PC-9 (cell line): ENCODE measurements at regions not wholly inside any gene's neighbourhood (a gene's known extent, or its start where the extent isn't known, plus 50 kb on each side); places are given as distances from the start of the nearest gene placed in this dataset.

ENCODE experiments used
- BruUV-seq: library from RNA; stranded (reverse); fragments of 400-500 nt; replicated peaks from 2 replicates; lab custom pipeline; 2021; lab: Mats Ljungman, UMichigan
- CTCF ChIA-PET: fragments of 300-600 bp; sonication (Branson Sonifier 250); formaldehyde crosslinking; loops from one replicate; lab custom pipeline; 2022; ENCODE audit warnings: antibody characterized with exemption; lab: Charles Lee
- POLR2A ChIA-PET: fragments of 300-600 bp; sonication (Branson Sonifier 250); formaldehyde crosslinking; loops from one replicate; lab custom pipeline; 2022; ENCODE audit warnings: antibody characterized with exemption; ENCODE audit not compliant: unreplicated experiment; lab: Charles Lee
- DNase-seq, 2 experiments: peaks; one replicate each; pipeline versions ENCODE4 v3.0.0 to v3.0.0-alpha.2; 2015 to 2022; ENCODE audit warnings: mixed read lengths in 1 of 2
- H2AFZ ChIP-seq: fragments of 200-600 bp; sonication (generic); 2 replicates; pipeline ENCODE4 v1.8.1; 2017; ENCODE audit warnings: antibody characterized with exemption
- H3F3A ChIP-seq: fragments of 200-600 bp; sonication (generic); 2 replicates; pipeline ENCODE4 v1.8.1; 2017; ENCODE audit warnings: antibody characterized with exemption, mild to moderate bottlenecking, low read depth; ENCODE audit not compliant: insufficient read depth
- H3K27ac ChIP-seq: fragments of 200-600 bp; sonication (generic); 2 replicates; pipeline ENCODE4 v1.6.1; 2016; ENCODE audit warnings: mixed run types
- H3K27me3 ChIP-seq: fragments of 200-600 bp; sonication (generic); 2 replicates; pipeline ENCODE4 v1.6.1; 2016; ENCODE audit warnings: low read depth, mixed run types; ENCODE audit not compliant: insufficient read depth
- H3K36me3 ChIP-seq: fragments of 200-600 bp; sonication (generic); 2 replicates; pipeline ENCODE4 v1.6.1; 2016; ENCODE audit warnings: low read depth, mixed run types
- H3K4me1 ChIP-seq: fragments of 200-600 bp; sonication (generic); replicated peaks from 2 replicates; pipeline ENCODE4 v1.6.1; 2016; ENCODE audit warnings: mixed run types; ENCODE audit not compliant: insufficient read depth
- H3K4me2 ChIP-seq: fragments of 200-600 bp; sonication (generic); 2 replicates; pipeline ENCODE4 v1.6.1; 2017; ENCODE audit warnings: mixed run types
- H3K4me3 ChIP-seq: fragments of 200-600 bp; sonication (generic); 2 replicates; pipeline ENCODE4 v1.6.1; 2016; ENCODE audit warnings: mixed run types
- H3K79me2 ChIP-seq: fragments of 200-600 bp; sonication (generic); 2 replicates; pipeline ENCODE4 v1.6.1; 2017; ENCODE audit warnings: low read depth, mixed run types
- H3K9me2 ChIP-seq: fragments of 200-600 bp; sonication (generic); 2 replicates; pipeline ENCODE4 v1.8.1; 2017; ENCODE audit warnings: mild to moderate bottlenecking; ENCODE audit not compliant: insufficient read depth
- H3K9me3 ChIP-seq: fragments of 200-600 bp; sonication (generic); 2 replicates; pipeline ENCODE4 v1.8.1; 2016; ENCODE audit warnings: low read depth; ENCODE audit not compliant: insufficient read depth
- H4K20me1 ChIP-seq: fragments of 200-600 bp; sonication (generic); 2 replicates; pipeline ENCODE4 v1.8.1; 2017; ENCODE audit not compliant: insufficient read depth
- EZH2 ChIP-seq: fragments of 200-600 bp; sonication (generic); IDR thresholded peaks from 2 replicates; pipeline ENCODE4 v1.8.0; 2017; ENCODE audit warnings: antibody characterized with exemption, low read depth
- intact Hi-C: fragments of 100-400 bp; cut with micrococcal nuclease; formaldehyde crosslinking; loops from one replicate; pipeline ENCODE4 v1.10.0; 2022; ENCODE audit not compliant: unreplicated experiment
- TF ChIP-seq, protein P1 (sequence below): fragments of 200-600 bp; sonication (generic); conservative IDR thresholded peaks from 2 replicates; pipeline ENCODE4 v1.6.1; 2017; ENCODE audit warnings: mixed run types, antibody characterized with exemption, mild to moderate bottlenecking, moderate library complexity

GRCh38 chr9:134575103-134575900, 66.3 kb upstream of the COL5A1 start:
- POLR2A ChIA-PET, result no interaction called here
- intact Hi-C loops, result no loop called here
- Histone ChIP-seq H3K9me2 (no peaks in the 10 kb centered on the region), H3K36me3 (no peaks in the 10 kb centered on the region), H3K79me2 (no peaks in the 10 kb centered on the region), H3K27ac (no peak overlapping the region), H3K27me3 (peaks cover 27% of the 10 kb centered on the region), H3K4me1 (no peaks in the 10 kb centered on the region), H3K4me2 (no peak overlapping the region), H3K4me3 (no peak overlapping the region), H4K20me1 (no peaks in the 10 kb centered on the region), H3K9me3 (no peaks in the 10 kb centered on the region), H2AFZ (no peak overlapping the region), H3F3A (no peaks in the 10 kb centered on the region)
- CTCF ChIA-PET, result no interaction called here
- TF ChIP-seq, protein P1, sequence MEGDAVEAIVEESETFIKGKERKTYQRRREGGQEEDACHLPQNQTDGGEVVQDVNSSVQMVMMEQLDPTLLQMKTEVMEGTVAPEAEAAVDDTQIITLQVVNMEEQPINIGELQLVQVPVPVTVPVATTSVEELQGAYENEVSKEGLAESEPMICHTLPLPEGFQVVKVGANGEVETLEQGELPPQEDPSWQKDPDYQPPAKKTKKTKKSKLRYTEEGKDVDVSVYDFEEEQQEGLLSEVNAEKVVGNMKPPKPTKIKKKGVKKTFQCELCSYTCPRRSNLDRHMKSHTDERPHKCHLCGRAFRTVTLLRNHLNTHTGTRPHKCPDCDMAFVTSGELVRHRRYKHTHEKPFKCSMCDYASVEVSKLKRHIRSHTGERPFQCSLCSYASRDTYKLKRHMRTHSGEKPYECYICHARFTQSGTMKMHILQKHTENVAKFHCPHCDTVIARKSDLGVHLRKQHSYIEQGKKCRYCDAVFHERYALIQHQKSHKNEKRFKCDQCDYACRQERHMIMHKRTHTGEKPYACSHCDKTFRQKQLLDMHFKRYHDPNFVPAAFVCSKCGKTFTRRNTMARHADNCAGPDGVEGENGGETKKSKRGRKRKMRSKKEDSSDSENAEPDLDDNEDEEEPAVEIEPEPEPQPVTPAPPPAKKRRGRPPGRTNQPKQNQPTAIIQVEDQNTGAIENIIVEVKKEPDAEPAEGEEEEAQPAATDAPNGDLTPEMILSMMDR, result no peak
- no peak for TF ChIP-seq EZH2
- no peak for DNase-seq
- no TSS peak for BruUV-seq

GRCh38 chr9:134575901-134576176, 65.8 kb upstream of the COL5A1 start:
- no peak overlapping the region for H2AFZ ChIP-seq
- H3F3A ChIP-seq, result no peaks in the 10 kb centered on the region
- peaks cover 29% of the 10 kb centered on the region for H3K27me3 ChIP-seq
- no peak overlapping the region for H3K4me2 ChIP-seq
- H3K27ac ChIP-seq, result no peak overlapping the region
- no peak overlapping the region for H3K4me3 ChIP-seq
- ChIA-PET POLR2A (no interaction called here), CTCF (no interaction called here)
- TF ChIP-seq EZH2, result no peak
- TF ChIP-seq, protein P1, result no peak
- H3K9me3 ChIP-seq, result no peaks in the 10 kb centered on the region
- H3K4me1 ChIP-seq, result no peaks in the 10 kb centered on the region
- no peak for DNase-seq
- no peaks in the 10 kb centered on the region for H4K20me1 ChIP-seq
- no TSS peak for BruUV-seq
- H3K79me2 ChIP-seq, result no peaks in the 10 kb centered on the region
- H3K36me3 ChIP-seq, result no peaks in the 10 kb centered on the region
- intact Hi-C loops, result no loop called here
- no peaks in the 10 kb centered on the region for H3K9me2 ChIP-seq

- BruUV-seq, result no TSS peak
- Histone ChIP-seq H3K79me2 (no peaks in the 10 kb centered on the region), H3K9me2 (no peaks in the 10 kb centered on the region), H3K9me3 (no peaks in the 10 kb centered on the region), H3K27me3 (peaks cover 11% of the 10 kb centered on the region; the same call in 1 of the 2 replicates), H3K4me2 (no peak overlapping the region), H2AFZ (no peak overlapping the region), H3K4me1 (no peaks in the 10 kb centered on the region), H3K27ac (no peak overlapping the region), H3F3A (no peaks in the 10 kb centered on the region), H3K36me3 (no peaks in the 10 kb centered on the region), H3K4me3 (no peak overlapping the region), H4K20me1 (no peaks in the 10 kb centered on the region)
- DNase-seq, result no peak
- ChIA-PET POLR2A (no interaction called here), CTCF (no interaction called here)
- intact Hi-C loops, result no loop called here
- TF ChIP-seq EZH2, result no peak
- TF ChIP-seq, protein P1, result no peak
Measured at GRCh38 chr9:134585021-134585561, 56.5 kb upstream of the COL5A1 start.
